CD14-positive monocyte (primary cell): ENCODE measurements at regions not wholly inside any gene's neighbourhood (a gene's known extent, or its start where the extent isn't known, plus 50 kb on each side); places are given as distances from the start of the nearest gene placed in this dataset.

Experiments used
- DNase-seq, 3 donors: peaks; one replicate each; pipeline ENCODE4 v3.0.0-alpha.2; 2011 to 2022
- H2AFZ ChIP-seq: 2 replicates; pipeline ENCODE4 v1.6.0; 2012; ENCODE audit warnings: mild to moderate bottlenecking, low read depth, low read length, inconsistent platforms; ENCODE audit not compliant: insufficient read depth, poor library complexity, severe bottlenecking
- H3K27ac ChIP-seq, 2 donors: 1 replicate in 1 of 2; 2 replicates in 1 of 2; pipeline ENCODE4 v1.5.1; 2012 to 2013; ENCODE audit warnings: low read length in 2 of 2, control low read depth in 1 of 2, inconsistent platforms in 1 of 2, low read depth in 1 of 2, mild to moderate bottlenecking in 1 of 2
- H3K27me3 ChIP-seq, 2 donors: one replicate each; pipeline versions ENCODE4 v1.6.0 to v1.6.1; 2011 to 2013; ENCODE audit warnings: low read length in 2 of 2; ENCODE audit not compliant: control insufficient read depth in 2 of 2, insufficient read depth in 2 of 2
- H3K36me3 ChIP-seq, 2 donors: replicated peaks in 1 of 2; 1 replicate in 1 of 2; 2 replicates in 1 of 2; pipeline versions ENCODE4 v1.5.1 to v1.6.1; 2012 to 2013; ENCODE audit warnings: low read length in 2 of 2, control low read depth in 1 of 2, inconsistent platforms in 1 of 2, mild to moderate bottlenecking in 1 of 2; ENCODE audit not compliant: insufficient read depth in 2 of 2, control insufficient read depth in 1 of 2
- H3K4me1 ChIP-seq, 2 donors: 1 replicate in 1 of 2; 2 replicates in 1 of 2; pipeline versions ENCODE4 v1.5.1 to v1.6.1; 2012 to 2013; ENCODE audit warnings: low read length in 2 of 2, control low read depth in 1 of 2, inconsistent platforms in 1 of 2, mild to moderate bottlenecking in 1 of 2, moderate library complexity in 1 of 2; ENCODE audit not compliant: insufficient read depth in 2 of 2, control insufficient read depth in 1 of 2
- H3K4me2 ChIP-seq: replicated peaks from 2 replicates; pipeline ENCODE3; 2012; ENCODE audit warnings: low read length, moderate library complexity, mild to moderate bottlenecking; ENCODE audit not compliant: poor library complexity, severe bottlenecking; ENCODE audit errors: extremely low read depth
- H3K4me3 ChIP-seq, 3 experiments: fragments of 200-600 bp in 1 of 3; sonication (generic) in 1 of 3; replicated peaks in 1 of 3; 1 replicate in 2 of 3; 2 replicates in 1 of 3; pipeline ENCODE4 v1.5.1; 2011 to 2013; ENCODE audit warnings: low read length in 3 of 3, mild to moderate bottlenecking in 3 of 3, control low read depth in 2 of 3, low read depth in 2 of 3, inconsistent platforms in 1 of 3, moderate library complexity in 1 of 3
- H3K79me2 ChIP-seq: 2 replicates; pipeline ENCODE4 v1.6.0; 2012; ENCODE audit warnings: mild to moderate bottlenecking, control low read depth, inconsistent platforms, low read length, moderate library complexity; ENCODE audit not compliant: insufficient read depth
- H3K9ac ChIP-seq: 2 replicates; pipeline ENCODE4 v1.6.0; 2017; ENCODE audit warnings: low read length, mild to moderate bottlenecking; ENCODE audit not compliant: insufficient read depth, poor library complexity, severe bottlenecking
- H3K9me3 ChIP-seq, 2 donors: replicated peaks in 1 of 2; 1 replicate in 1 of 2; 2 replicates in 1 of 2; pipeline versions ENCODE4 v1.5.1 to v1.6.1; 2012 to 2013; ENCODE audit warnings: low read length in 2 of 2, control low read depth in 1 of 2; ENCODE audit not compliant: control insufficient read depth in 1 of 2, insufficient read depth in 1 of 2
- H4K20me1 ChIP-seq: 2 replicates; pipeline ENCODE4 v1.6.0; 2012; ENCODE audit warnings: mild to moderate bottlenecking, low read length, control low read depth, moderate library complexity; ENCODE audit not compliant: insufficient read depth
- H3K27ac Mint-ChIP-seq, 7 donors: one replicate each; pipeline ENCODE4 v1.8.0; 2020; ENCODE audit warnings: mild to moderate bottlenecking in 7 of 7, mixed read lengths in 7 of 7, moderate library complexity in 6 of 7, inconsistent platforms in 2 of 7
- H3K27me3 Mint-ChIP-seq, 3 donors: one replicate each; pipeline ENCODE4 v1.8.0; 2021 to 2022; ENCODE audit warnings: low read depth in 3 of 3, mild to moderate bottlenecking in 3 of 3, mixed read lengths in 3 of 3, moderate library complexity in 3 of 3, inconsistent platforms in 1 of 3
- H3K36me3 Mint-ChIP-seq, 2 donors: one replicate each; pipeline ENCODE4 v1.8.0; 2020; ENCODE audit warnings: mixed read lengths in 2 of 2, inconsistent platforms in 1 of 2, mild to moderate bottlenecking in 1 of 2
- H3K4me1 Mint-ChIP-seq: one replicate; pipeline ENCODE4 v1.8.0; 2020; ENCODE audit warnings: mild to moderate bottlenecking, mixed read lengths
- H3K4me3 Mint-ChIP-seq, 2 donors: one replicate each; pipeline ENCODE4 v1.8.0; 2020; ENCODE audit warnings: mild to moderate bottlenecking in 2 of 2, mixed read lengths in 2 of 2, moderate library complexity in 1 of 2
- H3K9me3 Mint-ChIP-seq, 7 donors: one replicate each; pipeline ENCODE4 v1.8.0; 2020 to 2022; ENCODE audit warnings: mixed read lengths in 7 of 7, mild to moderate bottlenecking in 6 of 7, moderate library complexity in 6 of 7, inconsistent platforms in 2 of 7
- WGBS: methylation state at CpG from one replicate; pipeline ENCODE4 v1.1.5; 2013; ENCODE audit warnings: missing lambda C conversion rate; ENCODE audit not compliant: insufficient coverage; 5-methylcytosine and 5-hydroxymethylcytosine counted together
- intact Hi-C, 2 donors: fragments of 100-400 bp; cut with micrococcal nuclease; formaldehyde crosslinking; loops; one replicate each; pipeline versions ENCODE4 v1.15.0 to v1.15.1; 2023
- TF ChIP-seq, protein P1 (sequence below): fragments of 200-600 bp; IDR thresholded peaks from one replicate; pipeline ENCODE4 v1.8.0; 2022; ENCODE audit warnings: antibody characterized with exemption, mild to moderate bottlenecking

DNA sequence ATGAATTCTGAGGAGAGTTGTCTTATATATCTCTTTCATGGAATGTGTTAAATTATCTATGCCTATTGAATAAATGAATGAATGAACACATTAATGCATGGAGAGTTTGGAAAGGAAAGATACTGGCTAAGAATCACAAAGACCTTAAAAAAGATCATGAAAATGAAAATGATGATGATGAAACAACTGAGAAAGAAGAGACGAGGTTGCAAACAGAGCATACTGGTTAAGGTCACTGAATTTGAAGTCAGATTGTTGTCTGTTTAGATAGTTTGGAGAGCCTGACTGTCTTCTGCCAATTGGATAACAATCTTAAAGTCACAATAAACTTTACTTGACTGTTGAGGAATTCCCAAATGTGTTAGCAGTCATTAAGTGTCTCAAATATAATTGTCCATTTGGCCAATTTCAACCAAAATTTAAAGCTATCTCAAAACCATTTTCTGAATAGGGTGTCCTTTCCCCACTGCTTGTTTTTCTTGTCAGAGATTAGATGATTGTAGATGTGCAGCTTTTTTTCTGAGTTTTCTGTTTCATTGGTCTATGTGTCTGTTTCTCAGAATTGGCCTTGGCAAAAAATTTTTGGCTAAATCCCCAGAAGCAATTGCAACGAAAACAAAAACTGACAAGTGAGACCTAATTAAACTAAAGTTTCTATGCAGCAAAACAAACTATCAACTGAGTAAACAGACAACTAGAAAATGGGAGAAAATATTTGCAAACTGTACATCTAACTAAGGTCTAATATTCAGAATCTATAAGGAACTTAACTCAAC lies 132.2 kb downstream of the PTGER3 start:
- Histone ChIP-seq H3K36me3 (no peaks in the 10 kb centered on the region), H3K9ac (no peak overlapping the region), H2AFZ (no peak overlapping the region), H3K4me1 (no peaks in the 10 kb centered on the region), H3K79me2 (no peaks in the 10 kb centered on the region), H3K27me3 (no peaks in the 10 kb centered on the region), H3K4me2 (no peak overlapping the region), H3K9me3 (no peaks in the 10 kb centered on the region), H3K27ac (no peak overlapping the region), H4K20me1 (no peaks in the 10 kb centered on the region), H3K4me3 (no peak overlapping the region)
- Mint-ChIP-seq H3K4me3 (no peak overlapping the region), H3K36me3 (no peaks in the 10 kb centered on the region), H3K27me3 (no peaks in the 10 kb centered on the region), H3K9me3 (peaks cover 0 to 11% (median 0%) of the 10 kb centered on the region in 7 donors), H3K4me1 (no peaks in the 10 kb centered on the region), H3K27ac (no peak overlapping the region)
- intact Hi-C loops = no loop called here
- TF ChIP-seq, protein P1, sequence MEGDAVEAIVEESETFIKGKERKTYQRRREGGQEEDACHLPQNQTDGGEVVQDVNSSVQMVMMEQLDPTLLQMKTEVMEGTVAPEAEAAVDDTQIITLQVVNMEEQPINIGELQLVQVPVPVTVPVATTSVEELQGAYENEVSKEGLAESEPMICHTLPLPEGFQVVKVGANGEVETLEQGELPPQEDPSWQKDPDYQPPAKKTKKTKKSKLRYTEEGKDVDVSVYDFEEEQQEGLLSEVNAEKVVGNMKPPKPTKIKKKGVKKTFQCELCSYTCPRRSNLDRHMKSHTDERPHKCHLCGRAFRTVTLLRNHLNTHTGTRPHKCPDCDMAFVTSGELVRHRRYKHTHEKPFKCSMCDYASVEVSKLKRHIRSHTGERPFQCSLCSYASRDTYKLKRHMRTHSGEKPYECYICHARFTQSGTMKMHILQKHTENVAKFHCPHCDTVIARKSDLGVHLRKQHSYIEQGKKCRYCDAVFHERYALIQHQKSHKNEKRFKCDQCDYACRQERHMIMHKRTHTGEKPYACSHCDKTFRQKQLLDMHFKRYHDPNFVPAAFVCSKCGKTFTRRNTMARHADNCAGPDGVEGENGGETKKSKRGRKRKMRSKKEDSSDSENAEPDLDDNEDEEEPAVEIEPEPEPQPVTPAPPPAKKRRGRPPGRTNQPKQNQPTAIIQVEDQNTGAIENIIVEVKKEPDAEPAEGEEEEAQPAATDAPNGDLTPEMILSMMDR = no peak
- DNase-seq = no peak
- WGBS = 60% methylated on average over 1 of the region's 2 CpGs

DNA sequence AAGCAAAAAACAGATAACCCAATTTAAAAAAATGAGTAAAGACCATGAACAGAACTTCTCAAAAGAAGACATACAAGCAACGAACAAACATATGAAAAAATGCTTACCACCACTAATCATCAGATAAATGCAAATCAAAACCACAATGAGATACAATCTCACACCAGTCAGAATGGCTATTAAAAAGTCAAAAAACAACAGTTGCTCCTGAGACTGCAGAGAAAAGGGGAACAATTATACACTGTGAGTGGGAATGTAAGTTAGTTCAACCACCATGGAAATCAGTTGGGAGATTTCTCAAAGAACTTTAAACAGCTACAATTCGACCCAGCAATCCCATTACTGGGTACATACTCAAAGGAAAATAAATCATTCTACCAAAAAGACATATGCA lies 131.6 kb downstream of the PTGER3 start:
- H2AFZ ChIP-seq = no peak overlapping the region
- no peaks in the 10 kb centered on the region for H4K20me1 ChIP-seq
- WGBS = no CpG with 5 or more reads among the region's 2 CpGs
- no peak overlapping the region for H3K4me3 Mint-ChIP-seq
- H3K9ac ChIP-seq = no peak overlapping the region
- H3K36me3 Mint-ChIP-seq = no peaks in the 10 kb centered on the region
- H3K9me3 Mint-ChIP-seq = peaks cover 0 to 10% (median 1%) of the 10 kb centered on the region in 7 donors
- no peaks in the 10 kb centered on the region for H3K27me3 Mint-ChIP-seq
- H3K27me3 ChIP-seq = no peaks in the 10 kb centered on the region
- DNase-seq = no peak
- H3K27ac ChIP-seq = no peak overlapping the region
- H3K9me3 ChIP-seq = peaks cover under 1 to 4% of the 10 kb centered on the region in 2 donors
- no peaks in the 10 kb centered on the region for H3K4me1 ChIP-seq
- H3K36me3 ChIP-seq = no peaks in the 10 kb centered on the region
- no peak overlapping the region for H3K4me2 ChIP-seq
- no peaks in the 10 kb centered on the region for H3K4me1 Mint-ChIP-seq
- H3K4me3 ChIP-seq = no peak overlapping the region
- no peak overlapping the region for H3K27ac Mint-ChIP-seq
- no peaks in the 10 kb centered on the region for H3K79me2 ChIP-seq
- TF ChIP-seq, protein P1 = no peak
- intact Hi-C loops = no loop called here
